H1 (cell line): ENCODE measurements at regions not wholly inside any gene's neighbourhood (a gene's known extent, or its start where the extent isn't known, plus 50 kb on each side); places are given as distances from the start of the nearest gene placed in this dataset.

Source experiments
- CTCF ChIA-PET: fragments of 300-600 bp; sonication (Branson Sonifier 250); formaldehyde crosslinking; loops from one replicate; lab custom pipeline; 2021; ENCODE audit not compliant: partially characterized antibody; lab: Charles Lee
- POLR2A ChIA-PET: fragments of 300-600 bp; sonication (Branson Sonifier 250); formaldehyde crosslinking; loops from one replicate; lab custom pipeline; 2021; ENCODE audit warnings: inconsistent platforms; ENCODE audit not compliant: partially characterized antibody; lab: Charles Lee
- DNase-seq, 2 experiments: peaks; one replicate each; pipeline versions ENCODE4 v3.0.0 to v3.0.0-alpha.2; 2010 to 2022; ENCODE audit warnings: low spot score in 2 of 2, low read depth in 1 of 2, mixed read lengths in 1 of 2
- FAIRE-seq: peaks from 2 replicates; lab custom pipeline; 2011; peaks lifted over from hg19 to GRCh38; lab: Jason Lieb, UNC
- H2AFZ ChIP-seq: 2 replicates; pipeline ENCODE4 v1.8.1; 2012; ENCODE audit warnings: low read length, inconsistent platforms
- H2AK5ac ChIP-seq: 2 replicates; pipeline ENCODE4 v1.6.1; 2013; ENCODE audit warnings: low read depth, low read length
- H2BK120ac ChIP-seq: replicated peaks from 2 replicates; pipeline ENCODE3; 2013; ENCODE audit warnings: low read depth, low read length, inconsistent platforms
- H2BK12ac ChIP-seq: 2 replicates; pipeline ENCODE4 v1.6.1; 2013; ENCODE audit warnings: low read depth, low read length
- H2BK15ac ChIP-seq: 2 replicates; pipeline ENCODE4 v1.6.1; 2013; ENCODE audit warnings: low read length
- H2BK20ac ChIP-seq: 2 replicates; pipeline ENCODE4 v1.6.1; 2013; ENCODE audit warnings: low read length
- H2BK5ac ChIP-seq: 2 replicates; pipeline ENCODE4 v1.6.1; 2013; ENCODE audit warnings: low read depth, low read length
- H3K14ac ChIP-seq: 2 replicates; pipeline ENCODE4 v1.6.1; 2013; ENCODE audit warnings: inconsistent platforms; ENCODE audit not compliant: insufficient read length
- H3K18ac ChIP-seq: 2 replicates; pipeline ENCODE4 v1.6.1; 2013; ENCODE audit warnings: low read length; ENCODE audit errors: extremely low read depth
- H3K23ac ChIP-seq: 2 replicates; pipeline ENCODE4 v1.6.1; 2013; ENCODE audit warnings: inconsistent platforms; ENCODE audit not compliant: insufficient read length
- H3K23me2 ChIP-seq: 2 replicates; pipeline ENCODE4 v1.6.1; 2013; ENCODE audit warnings: low read depth, low read length
- H3K27ac ChIP-seq: 2 replicates; pipeline ENCODE4 v1.6.1; 2011; ENCODE audit warnings: low read depth, low read length, inconsistent platforms
- H3K27me3 ChIP-seq, 4 experiments: replicated peaks in 1 of 4; 1 replicate in 1 of 4; 2 replicates in 3 of 4; pipeline versions ENCODE4 v1.6.1 to v1.8.1; 2011 to 2013; ENCODE audit warnings: low read length in 3 of 4, mild to moderate bottlenecking in 3 of 4, inconsistent platforms in 2 of 4, mixed read lengths in 2 of 4, moderate library complexity in 1 of 4; ENCODE audit not compliant: control insufficient read depth in 3 of 4, insufficient read depth in 3 of 4; ENCODE audit errors: extremely low read depth in 1 of 4
- H3K36me3 ChIP-seq, 4 experiments: 2 replicates each; pipeline versions ENCODE4 v1.6.1 to v1.8.1; 2011 to 2013; ENCODE audit warnings: mild to moderate bottlenecking in 4 of 4, low read length in 3 of 4, moderate library complexity in 2 of 4, control low read depth in 1 of 4, inconsistent platforms in 1 of 4; ENCODE audit not compliant: insufficient read depth in 4 of 4, control insufficient read depth in 2 of 4
- H3K4ac ChIP-seq: replicated peaks from 2 replicates; pipeline ENCODE3; 2013; ENCODE audit warnings: low read length, low read depth, mixed read lengths, inconsistent platforms; ENCODE audit not compliant: insufficient read length
- H3K4me1 ChIP-seq, 4 experiments: replicated peaks in 1 of 4; 1 replicate in 1 of 4; 2 replicates in 3 of 4; pipeline versions ENCODE4 v1.6.1 to v1.8.1; 2011 to 2013; ENCODE audit warnings: low read length in 3 of 4, inconsistent platforms in 2 of 4, mixed read lengths in 1 of 4; ENCODE audit not compliant: insufficient read depth in 4 of 4, control insufficient read depth in 3 of 4
- H3K4me2 ChIP-seq, 2 experiments: 2 replicates each; pipeline versions ENCODE4 v1.6.1 to v1.8.1; 2011 to 2013; ENCODE audit warnings: low read depth in 2 of 2, low read length in 2 of 2, control low read depth in 1 of 2, inconsistent platforms in 1 of 2, mild to moderate bottlenecking in 1 of 2; ENCODE audit not compliant: insufficient read depth in 1 of 2
- H3K4me3 ChIP-seq, 4 experiments: fragments of 200-600, 300-600 bp in 1 of 4; sonication (generic), shearing (Covaris generic), sonication (Bioruptor Twin) in 1 of 4; 2 replicates each; pipeline versions ENCODE4 v1.5.1 to v1.8.1; 2011 to 2016; ENCODE audit warnings: low read length in 4 of 4, low read depth in 3 of 4, control low read depth in 2 of 4, inconsistent platforms in 2 of 4, mild to moderate bottlenecking in 2 of 4, mixed read lengths in 1 of 4, moderate library complexity in 1 of 4; ENCODE audit not compliant: insufficient read depth in 2 of 4; ENCODE audit errors: extremely low read depth in 1 of 4
- H3K56ac ChIP-seq: replicated peaks from 2 replicates; pipeline ENCODE3; 2013; ENCODE audit warnings: low read depth, mild to moderate bottlenecking, mixed read lengths, low read length, inconsistent platforms; ENCODE audit not compliant: insufficient read length
- H3K79me1 ChIP-seq: 2 replicates; pipeline ENCODE4 v1.6.1; 2013; ENCODE audit warnings: low read depth, low read length, control low read depth
- H3K79me2 ChIP-seq, 2 experiments: 2 replicates each; pipeline versions ENCODE4 v1.6.1 to v1.8.1; 2012 to 2013; ENCODE audit warnings: low read length in 2 of 2, mild to moderate bottlenecking in 2 of 2, inconsistent platforms in 1 of 2; ENCODE audit not compliant: insufficient read depth in 2 of 2, control insufficient read depth in 1 of 2
- H3K9ac ChIP-seq, 4 experiments: replicated peaks in 1 of 4; 1 replicate in 1 of 4; 2 replicates in 3 of 4; pipeline versions ENCODE4 v1.6.1 to v1.8.1; 2011 to 2013; ENCODE audit warnings: low read depth in 3 of 4, low read length in 3 of 4, control low read depth in 2 of 4, mild to moderate bottlenecking in 2 of 4, moderate library complexity in 2 of 4, inconsistent platforms in 1 of 4; ENCODE audit errors: extremely low read depth in 1 of 4
- H3K9me3 ChIP-seq, 2 experiments: 2 replicates each; pipeline versions ENCODE4 v1.6.1 to v1.8.1; 2012 to 2013; ENCODE audit warnings: mild to moderate bottlenecking in 2 of 2, moderate library complexity in 2 of 2, control low read depth in 1 of 2, inconsistent platforms in 1 of 2, low read depth in 1 of 2, low read length in 1 of 2, mixed read lengths in 1 of 2; ENCODE audit not compliant: insufficient read depth in 2 of 2
- H4K20me1 ChIP-seq, 2 experiments: replicated peaks in 1 of 2; 2 replicates each; pipeline versions ENCODE3 to v1.8.1; 2011 to 2013; ENCODE audit warnings: inconsistent platforms in 2 of 2, low read length in 2 of 2, mild to moderate bottlenecking in 1 of 2; ENCODE audit not compliant: insufficient read depth in 2 of 2, control insufficient read depth in 1 of 2
- H4K5ac ChIP-seq: 2 replicates; pipeline ENCODE4 v1.6.1; 2013; ENCODE audit warnings: low read length, low read depth, mixed read lengths, inconsistent platforms; ENCODE audit not compliant: insufficient read length
- H4K8ac ChIP-seq: 2 replicates; pipeline ENCODE4 v1.8.0; 2013; ENCODE audit warnings: mild to moderate bottlenecking, moderate library complexity, low read length, inconsistent platforms; ENCODE audit not compliant: insufficient read depth; ENCODE audit errors: extremely low read depth
- H4K91ac ChIP-seq: replicated peaks from 2 replicates; pipeline ENCODE3; 2013; ENCODE audit warnings: low read length, mixed read lengths, inconsistent platforms; ENCODE audit not compliant: insufficient read length
- BCL11A ChIP-seq, 2 experiments: IDR thresholded peaks; one replicate each; pipeline ENCODE4 v1.6.1; 2011; ENCODE audit warnings: low read depth in 2 of 2, low read length in 2 of 2, mild to moderate bottlenecking in 2 of 2
- CREB1 ChIP-seq: IDR thresholded peaks from 2 replicates; pipeline ENCODE4 v1.6.1; 2012; ENCODE audit warnings: inconsistent platforms
- EGR1 ChIP-seq: IDR thresholded peaks from 2 replicates; pipeline ENCODE4 v1.6.1; 2011; ENCODE audit warnings: low read depth, low read length, borderline replicate concordance
- GABPA ChIP-seq: IDR thresholded peaks from 2 replicates; pipeline ENCODE4 v1.6.1; 2011; ENCODE audit warnings: mild to moderate bottlenecking, low read length, moderate library complexity, borderline replicate concordance; ENCODE audit not compliant: insufficient read depth
- POU5F1 ChIP-seq: IDR thresholded peaks from 2 replicates; pipeline ENCODE4 v1.6.1; 2011; ENCODE audit warnings: low read depth, mild to moderate bottlenecking, low read length, moderate library complexity
- SAP30 ChIP-seq: fragments of 300-600 bp; sonication (generic); IDR thresholded peaks from 2 replicates; pipeline ENCODE4 v1.7.1; 2012; ENCODE audit warnings: low read length, moderate library complexity, mild to moderate bottlenecking, inconsistent platforms; ENCODE audit not compliant: insufficient read depth, insufficient replicate concordance
- SRF ChIP-seq: IDR thresholded peaks from 2 replicates; pipeline ENCODE4 v1.6.1; 2011; ENCODE audit warnings: mild to moderate bottlenecking, low read depth, low read length, moderate library complexity
- WGBS, 2 experiments: shearing (Covaris generic) in 1 of 2; methylation state at CpG; one replicate each; pipeline versions ENCODE4 v1.1.6 to v1.1.7; 2013 to 2015; ENCODE audit warnings: low lambda C conversion rate in 2 of 2, mixed read lengths in 2 of 2, inconsistent platforms in 1 of 2, low coverage in 1 of 2, missing lambda C conversion rate in 1 of 2; ENCODE audit not compliant: insufficient replicate concordance in 2 of 2, insufficient coverage in 1 of 2, insufficient read length in 1 of 2; ENCODE audit errors: extremely low coverage in 1 of 2, missing lambda C conversion rate in 1 of 2; 5-methylcytosine and 5-hydroxymethylcytosine counted together
- TF ChIP-seq, protein P1 (sequence below): IDR thresholded peaks from 2 replicates; pipeline ENCODE4 v1.6.1; 2011; ENCODE audit warnings: low read depth, mild to moderate bottlenecking, low read length; ENCODE audit not compliant: insufficient read depth

DNA sequence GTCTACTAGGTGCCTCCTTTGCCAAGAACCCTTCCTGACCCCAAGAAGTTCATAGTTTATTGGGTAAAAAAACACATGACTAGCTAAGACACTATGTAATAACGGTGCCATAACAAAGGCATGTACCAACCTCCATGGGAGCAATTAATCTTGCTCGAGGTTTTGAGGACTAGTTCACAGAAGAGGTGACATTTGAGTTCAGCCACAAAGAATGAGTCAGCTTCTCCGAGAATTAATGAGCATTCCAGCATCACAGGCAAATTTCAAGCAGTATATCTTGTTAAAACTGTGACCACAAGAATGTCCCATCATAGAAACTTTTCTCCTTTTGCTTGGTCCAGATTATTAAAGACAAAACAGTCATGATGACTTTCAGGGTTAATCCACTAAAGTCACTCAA is 113.0 kb upstream of the RAP1B start:
- H3K23me2 ChIP-seq, result no peaks in the 10 kb centered on the region
- no peaks in the 10 kb centered on the region for H4K20me1 ChIP-seq
- no peaks in the 10 kb centered on the region for H3K79me2 ChIP-seq
- no peak overlapping the region for H3K4ac ChIP-seq
- H2BK15ac ChIP-seq, result no peak overlapping the region
- no peaks in the 10 kb centered on the region for H3K4me1 ChIP-seq
- H3K79me1 ChIP-seq, result no peaks in the 10 kb centered on the region
- no peaks in the 10 kb centered on the region for H3K9me3 ChIP-seq
- no peak overlapping the region for H3K23ac ChIP-seq
- H4K8ac ChIP-seq, result no peak overlapping the region
- H3K56ac ChIP-seq, result no peak overlapping the region
- H3K27me3 ChIP-seq, result no peaks in the 10 kb centered on the region
- no peak overlapping the region for H3K4me3 ChIP-seq
- H3K27ac ChIP-seq, result no peak overlapping the region
- DNase-seq (no peak), FAIRE-seq (no peak)
- H3K14ac ChIP-seq, result no peak overlapping the region
- no peak for TF ChIP-seq SAP30
- TF ChIP-seq SRF, result no peak
- TF ChIP-seq EGR1, result no peak
- no peak for TF ChIP-seq POU5F1
- TF ChIP-seq, protein P1, sequence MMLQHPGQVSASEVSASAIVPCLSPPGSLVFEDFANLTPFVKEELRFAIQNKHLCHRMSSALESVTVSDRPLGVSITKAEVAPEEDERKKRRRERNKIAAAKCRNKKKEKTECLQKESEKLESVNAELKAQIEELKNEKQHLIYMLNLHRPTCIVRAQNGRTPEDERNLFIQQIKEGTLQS, result no peak
- TF ChIP-seq GABPA, result no peak
- no peak for TF ChIP-seq BCL11A (IDR thresholded peaks at IDR 0.05; ENCODE audit: low read depth in 2 of 2, low read length in 2 of 2)
- TF ChIP-seq CREB1, result no peak
- H3K18ac ChIP-seq, result no peak overlapping the region
- CTCF ChIA-PET, result interaction anchor here (0.7 to 1.8 kb wide), 6 partner anchors 12 to 184 kb away, joined by 3 read pairs; no protein-coding TSS in a partner anchor
- no peak overlapping the region for H2BK12ac ChIP-seq
- H2BK5ac ChIP-seq, result no peak overlapping the region
- no peak overlapping the region for H2AK5ac ChIP-seq
- no peak overlapping the region for H2BK20ac ChIP-seq
- no peaks in the 10 kb centered on the region for H3K36me3 ChIP-seq
- H4K5ac ChIP-seq, result no peak overlapping the region
- H2BK120ac ChIP-seq, result no peak overlapping the region
- H2AFZ ChIP-seq, result no peak overlapping the region
- 89% methylated on average over 3 of the region's 3 CpGs; no CpG with 5 or more reads in 1 of the 2 experiments for WGBS, 2 experiments
- no peak overlapping the region for H3K4me2 ChIP-seq
- H3K9ac ChIP-seq, result no peak overlapping the region
- POLR2A ChIA-PET, result interaction anchor here (1.0 to 1.3 kb wide), 2 partner anchors 9 kb away, joined by 4 to 5 read pairs; no protein-coding TSS in a partner anchor
- no peak overlapping the region for H4K91ac ChIP-seq
